Spinal cord (tissue), 9 donors: ENCODE measurements at regions not wholly inside any gene's neighbourhood (a gene's known extent, or its start where the extent isn't known, plus 50 kb on each side); places are given as distances from the start of the nearest gene placed in this dataset.

Source experiments
- DNase-seq, 6 donors: peaks; one replicate each; pipeline versions ENCODE4 v3.0.0 to v3.0.0-alpha.2; 2013 to 2015; ENCODE audit warnings: low spot score in 6 of 6, low read depth in 4 of 6
- H3K27ac ChIP-seq: one replicate; pipeline ENCODE4 v1.5.1; 2013; ENCODE audit warnings: low read depth, low read length, control low read depth
- H3K27me3 ChIP-seq: one replicate; pipeline ENCODE4 v1.6.1; 2013; ENCODE audit warnings: low read length; ENCODE audit not compliant: control insufficient read depth, insufficient read depth
- H3K36me3 ChIP-seq: one replicate; pipeline ENCODE4 v1.6.1; 2013; ENCODE audit warnings: low read length; ENCODE audit not compliant: control insufficient read depth, insufficient read depth
- H3K4me1 ChIP-seq: one replicate; pipeline ENCODE4 v1.6.1; 2013; ENCODE audit warnings: low read length; ENCODE audit not compliant: control insufficient read depth, insufficient read depth
- H3K4me3 ChIP-seq: one replicate; pipeline ENCODE4 v1.5.1; 2013; ENCODE audit warnings: low read depth, low read length, control low read depth
- H3K9me3 ChIP-seq: one replicate; pipeline ENCODE4 v1.6.1; 2013; ENCODE audit warnings: low read length; ENCODE audit not compliant: control insufficient read depth, insufficient read depth
- WGBS: methylation state at CpG from one replicate; pipeline ENCODE4 v1.1.5; 2013; ENCODE audit warnings: missing lambda C conversion rate; ENCODE audit not compliant: insufficient coverage; 5-methylcytosine and 5-hydroxymethylcytosine counted together
- donor health status: healthy.

DNA sequence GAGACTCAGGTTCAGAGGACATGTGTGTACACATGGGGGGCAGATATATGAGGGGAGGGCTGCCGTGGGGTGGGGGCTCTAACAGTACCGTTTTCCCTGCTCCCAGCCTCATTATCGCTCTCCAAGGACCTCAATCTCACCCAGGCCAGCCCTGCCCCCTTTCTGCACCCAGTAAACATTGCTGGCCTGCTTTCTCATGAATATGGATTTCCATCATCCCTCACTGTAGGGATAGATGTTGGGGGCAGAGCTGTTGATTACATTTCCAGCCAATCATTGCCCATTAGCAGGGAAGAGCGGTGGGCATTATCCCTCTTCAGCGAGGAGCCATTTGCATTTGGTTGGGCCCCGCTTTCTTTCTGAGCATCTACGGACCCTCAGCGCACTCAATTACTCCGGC, 273.8 kb downstream of the RPS6KC1 start:
- Histone ChIP-seq H3K9me3 (no peaks in the 10 kb centered on the region), H3K4me1 (peaks cover 22% of the 10 kb centered on the region), H3K36me3 (no peaks in the 10 kb centered on the region), H3K27me3 (no peaks in the 10 kb centered on the region), H3K4me3 (no peak overlapping the region), H3K27ac (no peak overlapping the region)
- DNase-seq: no peak
- WGBS: 95% methylated on average over 4 of the region's 9 CpGs

DNA sequence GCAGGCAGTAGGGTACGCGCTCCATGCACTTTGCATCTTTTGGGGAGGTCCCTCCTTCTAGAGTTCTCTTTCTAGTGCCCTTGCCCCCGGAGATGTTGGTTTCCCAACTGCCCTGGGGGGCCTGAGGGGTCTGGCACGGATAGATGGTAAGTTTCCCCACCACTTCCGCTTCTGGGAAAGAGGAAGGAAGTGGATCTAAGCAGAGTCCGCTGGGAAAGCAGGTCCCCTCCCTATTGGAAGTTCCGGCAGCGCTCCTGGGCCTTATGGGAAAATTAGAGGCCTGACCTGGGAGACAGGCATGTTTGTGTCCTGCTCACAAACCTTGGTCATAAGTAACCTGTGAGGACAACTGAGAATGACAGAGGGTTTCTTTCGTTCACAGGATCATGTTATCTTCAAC, 274.4 kb downstream of the RPS6KC1 start:
- no peak for DNase-seq
- peak overlapping the region; percentile 60 for H3K27ac ChIP-seq
- H3K9me3 ChIP-seq: no peaks in the 10 kb centered on the region
- no peaks in the 10 kb centered on the region for H3K36me3 ChIP-seq
- H3K27me3 ChIP-seq: no peaks in the 10 kb centered on the region
- H3K4me3 ChIP-seq: no peak overlapping the region
- peaks cover 23% of the 10 kb centered on the region for H3K4me1 ChIP-seq
- WGBS: 100% methylated on average over 6 of the region's 9 CpGs

DNA sequence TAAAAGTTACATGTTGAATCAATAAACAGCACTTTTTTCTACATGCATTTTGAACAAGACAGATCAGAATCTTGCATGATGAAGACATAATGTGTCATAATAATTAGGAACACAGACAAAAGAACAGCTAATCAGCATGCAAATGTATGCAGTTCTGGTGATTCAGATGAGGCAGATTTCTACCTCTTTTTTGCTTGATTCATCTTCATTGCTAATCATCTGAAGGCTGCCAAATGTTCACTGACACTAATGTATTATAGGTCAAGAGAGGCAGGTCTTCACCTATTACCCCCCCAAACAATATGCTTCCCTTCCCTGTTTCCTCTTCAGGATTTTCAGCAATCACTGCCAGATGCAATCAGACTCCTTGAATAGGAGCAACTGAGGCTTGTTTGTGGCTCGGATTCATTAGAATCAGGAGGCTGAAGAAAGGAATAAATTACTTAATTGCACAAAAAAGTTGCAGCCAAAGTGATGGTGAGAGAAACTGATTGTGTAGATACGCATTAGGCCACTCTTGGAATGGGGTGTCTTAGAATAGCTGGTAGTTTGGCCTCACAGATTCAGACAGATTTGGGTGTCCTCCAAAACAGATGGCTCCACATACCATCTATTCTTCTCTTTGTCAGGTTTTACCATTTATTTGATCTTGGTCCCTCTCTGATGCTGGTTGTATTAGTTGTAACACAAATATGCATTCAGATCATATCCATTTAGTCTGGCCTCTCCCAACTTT, 275.4 kb downstream of the RPS6KC1 start:
- Histone ChIP-seq H3K27ac (peak overlapping the region; percentile 60), H3K4me1 (peaks cover 23% of the 10 kb centered on the region), H3K4me3 (no peak overlapping the region), H3K36me3 (no peaks in the 10 kb centered on the region), H3K9me3 (no peaks in the 10 kb centered on the region), H3K27me3 (no peaks in the 10 kb centered on the region)
- peak in 2 of 6 donors; percentile 78 to 87 for DNase-seq
- 50% methylated on average over 1 of the region's 2 CpGs for WGBS

DNA sequence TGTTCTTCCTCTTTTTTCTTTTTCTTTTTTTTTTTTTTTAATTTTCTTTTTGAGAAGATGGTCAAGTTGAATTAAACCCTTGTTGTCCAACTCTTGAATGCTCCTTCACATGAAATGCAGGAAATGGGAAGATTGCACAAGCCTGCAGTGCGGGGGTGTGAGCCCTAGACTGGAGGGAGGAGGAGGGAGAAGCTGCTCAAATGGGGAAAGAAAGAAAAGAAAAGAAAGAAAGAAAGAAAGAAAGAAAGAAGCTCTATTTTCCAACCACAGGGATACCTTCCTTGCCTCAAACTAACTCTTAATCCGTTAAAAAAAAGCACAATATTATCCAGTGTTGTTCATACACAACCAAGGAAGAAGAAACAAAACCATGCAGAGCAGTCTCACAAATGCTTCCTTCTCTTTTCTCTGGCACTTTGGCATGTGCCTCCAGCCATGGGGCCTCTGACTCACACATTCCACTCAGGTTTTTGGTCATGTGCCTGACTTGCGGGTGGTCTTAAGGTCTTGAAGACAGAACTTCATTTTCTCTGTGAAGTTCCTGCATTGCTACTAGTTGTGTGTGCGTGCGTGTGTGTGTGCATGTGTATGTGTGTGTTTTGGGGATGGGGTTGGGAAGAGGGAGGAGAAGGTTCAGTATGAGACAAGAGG, 276.1 kb downstream of the RPS6KC1 start:
- peak in 2 of 6 donors; percentile 55 to 86 for DNase-seq

DNA sequence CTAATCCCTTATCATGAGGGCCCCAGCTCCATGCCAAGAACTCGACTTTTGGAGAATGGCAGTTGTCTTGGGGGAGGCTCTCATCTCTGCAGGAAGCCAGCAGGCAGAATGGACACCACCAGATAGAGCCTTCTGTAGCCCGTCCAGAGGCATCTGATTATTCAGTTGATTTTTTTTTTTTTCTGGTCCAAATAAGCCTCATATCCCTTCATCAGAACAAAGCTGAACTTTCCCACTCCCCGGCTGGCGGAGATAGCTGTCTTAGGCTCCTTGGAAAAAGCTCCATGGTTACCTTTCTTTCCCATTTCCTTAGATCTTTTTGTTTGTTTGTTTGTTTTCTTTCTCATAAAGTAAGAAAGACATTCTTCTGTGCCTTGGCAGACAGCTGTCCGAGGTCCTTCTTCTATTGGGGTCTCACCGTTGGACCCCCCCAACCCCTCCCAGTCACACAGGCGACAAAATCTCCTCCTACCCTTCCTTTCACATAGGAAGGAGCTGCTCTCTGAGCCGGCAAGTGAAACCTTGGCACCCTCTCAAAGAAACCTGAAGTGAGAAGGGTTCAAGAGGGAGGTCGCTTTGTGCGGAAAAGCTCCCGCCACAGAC, 278.5 kb downstream of the RPS6KC1 start:
- Histone ChIP-seq H3K36me3 (no peaks in the 10 kb centered on the region), H3K4me3 (no peak overlapping the region), H3K9me3 (no peaks in the 10 kb centered on the region), H3K4me1 (peaks cover 23% of the 10 kb centered on the region), H3K27me3 (no peaks in the 10 kb centered on the region), H3K27ac (peak overlapping the region; percentile 33)
- peak in 2 of 6 donors; percentile 46 to 62 for DNase-seq
- 13% methylated on average over 3 of the region's 11 CpGs for WGBS

More for the DNA sequence above, 276.1 kb downstream of the RPS6KC1 start:
- WGBS: 58% methylated on average over 3 of the region's 5 CpGs
- peak overlapping the region; percentile 60 for H3K27ac ChIP-seq
- no peak overlapping the region for H3K4me3 ChIP-seq
- H3K9me3 ChIP-seq: no peaks in the 10 kb centered on the region
- no peaks in the 10 kb centered on the region for H3K36me3 ChIP-seq
- H3K27me3 ChIP-seq: no peaks in the 10 kb centered on the region
- peaks cover 23% of the 10 kb centered on the region for H3K4me1 ChIP-seq

DNA sequence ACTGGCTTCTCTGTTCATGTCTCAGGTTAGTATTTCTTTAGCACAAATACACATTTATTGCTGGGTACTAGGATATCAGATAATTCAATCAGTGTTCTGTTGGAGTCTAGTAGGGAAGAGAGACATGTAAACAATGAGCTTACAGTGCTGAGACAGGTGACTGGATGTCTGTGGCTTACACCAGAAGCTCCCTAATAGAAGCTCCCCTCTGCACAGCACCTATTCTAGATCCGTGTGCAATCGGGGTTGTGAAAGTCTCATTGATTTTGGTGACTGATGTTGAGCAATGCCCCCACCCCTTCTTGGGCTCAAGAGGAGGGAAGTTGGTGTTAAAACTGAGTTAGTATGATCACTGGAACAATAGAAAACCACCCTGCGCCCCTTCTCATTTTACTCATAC, 279.2 kb downstream of the RPS6KC1 start:
- H3K36me3 ChIP-seq: no peaks in the 10 kb centered on the region
- H3K4me3 ChIP-seq: no peak overlapping the region
- DNase-seq: no peak
- no peaks in the 10 kb centered on the region for H3K9me3 ChIP-seq
- H3K27me3 ChIP-seq: no peaks in the 10 kb centered on the region
- peaks cover 21% of the 10 kb centered on the region for H3K4me1 ChIP-seq
- no peak overlapping the region for H3K27ac ChIP-seq
- no CpG with 5 or more reads among the region's 3 CpGs for WGBS

DNA sequence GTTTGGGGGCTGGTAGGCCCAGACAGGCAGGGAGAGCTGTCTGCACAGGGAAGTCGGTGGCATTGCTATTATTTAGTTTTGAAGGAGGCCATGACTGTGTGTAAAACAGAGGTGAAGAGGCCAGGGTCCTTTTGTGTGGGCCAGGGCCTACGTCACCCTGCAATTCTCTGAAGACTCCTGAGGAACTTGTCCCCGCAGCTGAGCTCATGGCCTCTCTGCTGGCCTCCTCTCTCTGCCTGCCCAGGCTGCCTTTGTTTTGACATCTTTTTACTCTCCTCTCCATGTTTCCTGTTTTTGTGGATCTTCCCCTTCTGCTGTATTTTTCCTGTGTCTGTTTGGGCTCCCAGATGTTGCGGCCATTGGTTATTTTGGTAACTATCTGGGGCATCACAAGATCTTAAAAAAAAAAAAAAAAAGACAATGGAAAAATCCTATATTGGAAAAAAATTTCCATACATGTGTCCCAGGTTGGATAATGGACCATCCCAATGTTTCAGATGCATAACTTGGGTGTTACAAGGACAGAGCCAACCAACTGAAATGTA, 280.7 kb downstream of the RPS6KC1 start:
- Histone ChIP-seq H3K27me3 (no peaks in the 10 kb centered on the region), H3K4me1 (peaks cover 15% of the 10 kb centered on the region), H3K36me3 (no peaks in the 10 kb centered on the region), H3K4me3 (no peak overlapping the region), H3K27ac (no peak overlapping the region), H3K9me3 (no peaks in the 10 kb centered on the region)
- 66% methylated on average over 3 of the region's 4 CpGs for WGBS
- no peak for DNase-seq

DNA sequence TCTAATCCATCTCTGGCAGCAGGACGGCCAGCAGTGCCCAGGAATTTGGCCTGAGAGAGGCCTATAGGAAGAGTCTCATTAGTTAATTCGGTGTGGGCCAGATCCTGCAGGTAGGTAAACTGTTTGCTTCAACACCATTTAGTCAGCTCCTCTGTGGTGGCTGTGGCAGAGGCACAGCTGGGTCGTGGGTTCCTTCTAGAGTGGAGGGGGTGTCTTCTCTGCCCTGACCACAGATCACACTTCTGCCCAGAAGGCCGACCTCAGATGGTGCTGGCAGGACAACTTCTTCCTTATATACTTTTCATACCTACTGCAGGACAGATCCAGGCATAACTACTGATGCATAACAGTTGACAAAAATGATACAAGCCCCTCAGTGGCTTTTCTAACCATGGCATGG, 281.4 kb downstream of the RPS6KC1 start:
- Histone ChIP-seq H3K9me3 (no peaks in the 10 kb centered on the region), H3K27ac (no peak overlapping the region), H3K4me3 (no peak overlapping the region), H3K36me3 (no peaks in the 10 kb centered on the region), H3K4me1 (peaks cover 12% of the 10 kb centered on the region), H3K27me3 (no peaks in the 10 kb centered on the region)
- no peak for DNase-seq
- 86% methylated on average over 3 of the region's 4 CpGs for WGBS

DNA sequence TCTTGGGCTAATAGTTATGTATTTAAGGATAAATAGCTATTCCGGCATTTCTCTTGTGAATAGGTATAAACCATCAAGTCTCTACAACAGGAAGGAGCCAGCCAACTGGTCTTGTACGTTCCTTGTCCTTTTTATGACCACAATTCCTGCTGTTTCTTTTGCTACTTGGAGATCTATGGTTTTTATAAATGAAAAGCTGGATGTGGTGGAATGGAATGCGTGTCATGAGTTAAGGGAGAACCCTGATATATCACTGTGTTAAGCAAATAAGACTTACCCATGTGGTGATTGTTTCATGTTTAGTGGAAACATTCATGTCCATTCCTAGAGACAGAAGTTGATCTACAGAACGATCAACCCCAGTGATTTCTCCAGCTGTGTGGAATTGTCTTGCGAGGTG, 282.1 kb downstream of the RPS6KC1 start:
- Histone ChIP-seq H3K36me3 (no peaks in the 10 kb centered on the region), H3K4me3 (no peak overlapping the region), H3K27me3 (no peaks in the 10 kb centered on the region), H3K4me1 (peaks cover 8% of the 10 kb centered on the region), H3K9me3 (no peaks in the 10 kb centered on the region), H3K27ac (no peak overlapping the region)
- WGBS: 92% methylated on average over 2 of the region's 5 CpGs
- no peak for DNase-seq
